ENCODE measurements at regions not wholly inside any gene's neighbourhood (a gene's known extent, or its start where the extent isn't known, plus 50 kb on each side); places are given as distances from the start of the nearest gene placed in this dataset.

GRCh38 chr2:76083248-76083647, 372.5 kb upstream of the GCFC2 start:
- Histone ChIP-seq H3K4me2 (ENCODE audit: low read depth, low read length) (no peak overlapping the region), H3K4me3 (replicated peaks in 1 of 3; ENCODE audit: insufficient read depth in 1 of 3, low read depth in 2 of 3, low read length in 3 of 3) (no peak overlapping the region), H3K9ac (ENCODE audit: insufficient read depth, low read depth, low read length) (no peak overlapping the region), H2AFZ (ENCODE audit: low read length) (no peak overlapping the region), H3K36me3 (replicated peaks in 1 of 2; ENCODE audit: control insufficient read depth in 1 of 2, insufficient read depth in 2 of 2, low read length in 2 of 2) (no peaks in the 10 kb centered on the region), H3K79me2 (ENCODE audit: insufficient read depth, low read length) (no peaks in the 10 kb centered on the region), H3K27ac (ENCODE audit: extremely low read length, insufficient read depth, low read length) (no peak overlapping the region), H3K4me1 (ENCODE audit: insufficient read depth, low read length) (no peaks in the 10 kb centered on the region), H3K9me3 (ENCODE audit: low read length) (no peaks in the 10 kb centered on the region), H4K20me1 (ENCODE audit: insufficient read depth, low read length) (no peaks in the 10 kb centered on the region), H3K27me3 (ENCODE audit: control insufficient read depth in 1 of 2, insufficient read depth in 2 of 2, low read length in 2 of 2) (no peaks in the 10 kb centered on the region)
- in situ Hi-C loops (cut with HindIII; ENCODE audit: extremely low pct_ligation_motif_present, low pct_unique_long_range_greater_than_20kb) = no loop called here
- no TSS peak for BruUV-seq (replicated peaks)
- DNase-seq (ENCODE audit: low spot score) = no peak
- WGBS (ENCODE audit: low lambda C conversion rate) = 1% methylated on average over 2 of the region's 2 CpGs
- intact Hi-C loops (cut with micrococcal nuclease; ENCODE audit: unreplicated experiment) = no loop called here
- ChIA-PET CTCF (ENCODE audit: low intra/inter-chr PET ratio, low total read pairs) (no interaction called here), POLR2A (no interaction called here)
- TF ChIP-seq MLXIP (CRISPR knock-in tag; IDR thresholded peaks at IDR 0.05; ENCODE audit: borderline replicate concordance) (no peak), FOXJ3 (CRISPR knock-in tag; IDR thresholded peaks at IDR 0.05; ENCODE audit: borderline replicate concordance) (no peak), NR3C1 (CRISPR knock-in tag; IDR thresholded peaks at IDR 0.05) (no peak), ZNF282 (IDR thresholded peaks at IDR 0.05; ENCODE audit: partially characterized antibody) (no peak), CENPT (CRISPR knock-in tag; IDR thresholded peaks at IDR 0.05; ENCODE audit: low read depth) (no peak), ZNF431 (CRISPR knock-in tag; IDR thresholded peaks at IDR 0.05; ENCODE audit: borderline replicate concordance, low read depth) (no peak), THYN1 (CRISPR knock-in tag; IDR thresholded peaks at IDR 0.05; ENCODE audit: borderline replicate concordance, low read depth) (no peak), ZNF737 (CRISPR knock-in tag; IDR thresholded peaks at IDR 0.05; ENCODE audit: borderline replicate concordance) (no peak), ZFAT (CRISPR knock-in tag; conservative IDR thresholded peaks at IDR 0.05) (no peak), GLI4 (CRISPR knock-in tag; IDR thresholded peaks at IDR 0.05; ENCODE audit: borderline replicate concordance) (no peak), ZFP36 (IDR thresholded peaks at IDR 0.05; ENCODE audit: borderline replicate concordance, low read depth, low read length, partially characterized antibody) (no peak), ZNF672 (CRISPR knock-in tag; IDR thresholded peaks at IDR 0.05) (no peak), ZNF530 (CRISPR knock-in tag; IDR thresholded peaks at IDR 0.05; ENCODE audit: low read depth) (no peak), ZNF24 (IDR thresholded peaks at IDR 0.05) (no peak), MED8 (CRISPR knock-in tag; IDR thresholded peaks at IDR 0.05; ENCODE audit: insufficient replicate concordance) (no peak), ZNF777 (CRISPR knock-in tag; IDR thresholded peaks at IDR 0.05) (no peak), FOSL2 (CRISPR knock-in tag; IDR thresholded peaks at IDR 0.05) (no peak)
- TF ChIP-seq, protein P1, sequence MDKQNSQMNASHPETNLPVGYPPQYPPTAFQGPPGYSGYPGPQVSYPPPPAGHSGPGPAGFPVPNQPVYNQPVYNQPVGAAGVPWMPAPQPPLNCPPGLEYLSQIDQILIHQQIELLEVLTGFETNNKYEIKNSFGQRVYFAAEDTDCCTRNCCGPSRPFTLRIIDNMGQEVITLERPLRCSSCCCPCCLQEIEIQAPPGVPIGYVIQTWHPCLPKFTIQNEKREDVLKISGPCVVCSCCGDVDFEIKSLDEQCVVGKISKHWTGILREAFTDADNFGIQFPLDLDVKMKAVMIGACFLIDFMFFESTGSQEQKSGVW (CRISPR knock-in tag; IDR thresholded peaks at IDR 0.05; ENCODE audit: borderline replicate concordance) = no peak
- TF ChIP-seq, protein P2, sequence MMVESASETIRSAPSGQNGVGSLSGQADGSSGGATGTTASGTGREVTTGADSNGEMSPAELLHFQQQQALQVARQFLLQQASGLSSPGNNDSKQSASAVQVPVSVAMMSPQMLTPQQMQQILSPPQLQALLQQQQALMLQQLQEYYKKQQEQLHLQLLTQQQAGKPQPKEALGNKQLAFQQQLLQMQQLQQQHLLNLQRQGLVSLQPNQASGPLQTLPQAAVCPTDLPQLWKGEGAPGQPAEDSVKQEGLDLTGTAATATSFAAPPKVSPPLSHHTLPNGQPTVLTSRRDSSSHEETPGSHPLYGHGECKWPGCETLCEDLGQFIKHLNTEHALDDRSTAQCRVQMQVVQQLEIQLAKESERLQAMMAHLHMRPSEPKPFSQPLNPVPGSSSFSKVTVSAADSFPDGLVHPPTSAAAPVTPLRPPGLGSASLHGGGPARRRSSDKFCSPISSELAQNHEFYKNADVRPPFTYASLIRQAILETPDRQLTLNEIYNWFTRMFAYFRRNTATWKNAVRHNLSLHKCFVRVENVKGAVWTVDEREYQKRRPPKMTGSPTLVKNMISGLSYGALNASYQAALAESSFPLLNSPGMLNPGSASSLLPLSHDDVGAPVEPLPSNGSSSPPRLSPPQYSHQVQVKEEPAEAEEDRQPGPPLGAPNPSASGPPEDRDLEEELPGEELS (CRISPR knock-in tag; IDR thresholded peaks at IDR 0.05) = no peak
- no peak for FAIRE-seq
- ATAC-seq = no peak
